ENCODE measurements at regions not wholly inside any gene's neighbourhood (a gene's known extent, or its start where the extent isn't known, plus 50 kb on each side); places are given as distances from the start of the nearest gene placed in this dataset.

- no peak for TF ChIP-seq CTCF (IDR thresholded peaks at IDR 0.05; ENCODE audit: unreplicated experiment)
- CTCF ChIA-PET: interaction anchor here (0.6 kb wide), 1 partner anchor 809 kb away, joined by 3 read pairs; no protein-coding TSS in a partner anchor
- peaks cover 46% of the 10 kb centered on the region for H3K9me3 Mint-ChIP-seq (ENCODE audit: unreplicated experiment)
- no TSS peak for BruUV-seq (replicated peaks)
- H3K36me3 Mint-ChIP-seq (ENCODE audit: insufficient read depth, unreplicated experiment): no peaks in the 10 kb centered on the region
- POLR2A ChIA-PET: interaction anchor here (0.5 kb wide), 1 partner anchor 415 kb away, joined by 3 read pairs; no protein-coding TSS in a partner anchor
- H3K27me3 Mint-ChIP-seq (ENCODE audit: insufficient read depth, unreplicated experiment): no peaks in the 10 kb centered on the region
- H3K27ac Mint-ChIP-seq (ENCODE audit: low read depth, unreplicated experiment): no peak overlapping the region
- H3K4me1 Mint-ChIP-seq (ENCODE audit: insufficient read depth, unreplicated experiment): no peaks in the 10 kb centered on the region
- intact Hi-C loops (cut with micrococcal nuclease): no loop called here
- DNase-seq (ENCODE audit: unreplicated experiment): no peak
- H3K4me3 Mint-ChIP-seq (ENCODE audit: unreplicated experiment): no peak overlapping the region
Measured at GRCh38 chr19:28208745-28209144, 1004.2 kb downstream of the UQCRFS1 start.

- ChIA-PET POLR2A (no interaction called here), CTCF (interaction anchor here (0.7 kb wide), 1 partner anchor 550 kb away, joined by 3 read pairs; no protein-coding TSS in a partner anchor)
- intact Hi-C loops (cut with micrococcal nuclease): no loop called here
- BruUV-seq (replicated peaks): no TSS peak
- DNase-seq (ENCODE audit: unreplicated experiment): no peak
- Mint-ChIP-seq H3K27me3 (ENCODE audit: insufficient read depth, unreplicated experiment) (no peaks in the 10 kb centered on the region), H3K4me1 (ENCODE audit: insufficient read depth, unreplicated experiment) (no peaks in the 10 kb centered on the region), H3K27ac (ENCODE audit: low read depth, unreplicated experiment) (no peak overlapping the region), H3K36me3 (ENCODE audit: insufficient read depth, unreplicated experiment) (no peaks in the 10 kb centered on the region), H3K9me3 (ENCODE audit: unreplicated experiment) (peaks cover 36% of the 10 kb centered on the region), H3K4me3 (ENCODE audit: unreplicated experiment) (no peak overlapping the region)
- no peak for TF ChIP-seq CTCF (IDR thresholded peaks at IDR 0.05; ENCODE audit: unreplicated experiment)
Measured at GRCh38 chr19:28207244-28207643, 1005.7 kb downstream of the UQCRFS1 start.

GRCh38 chr19:28201462-28201943 lies 1011.4 kb downstream of the UQCRFS1 start:
- BruUV-seq (replicated peaks): no TSS peak
- Mint-ChIP-seq H3K27me3 (ENCODE audit: insufficient read depth, unreplicated experiment) (no peaks in the 10 kb centered on the region), H3K4me3 (ENCODE audit: unreplicated experiment) (no peak overlapping the region), H3K27ac (ENCODE audit: low read depth, unreplicated experiment) (no peak overlapping the region), H3K36me3 (ENCODE audit: insufficient read depth, unreplicated experiment) (no peaks in the 10 kb centered on the region), H3K9me3 (ENCODE audit: unreplicated experiment) (peaks cover 22% of the 10 kb centered on the region), H3K4me1 (ENCODE audit: insufficient read depth, unreplicated experiment) (no peaks in the 10 kb centered on the region)
- TF ChIP-seq CTCF (IDR thresholded peaks at IDR 0.05; ENCODE audit: unreplicated experiment): no peak
- DNase-seq (ENCODE audit: unreplicated experiment): no peak
- ChIA-PET CTCF (no interaction called here), POLR2A (no interaction called here)
- intact Hi-C loops (cut with micrococcal nuclease): no loop called here

DNA sequence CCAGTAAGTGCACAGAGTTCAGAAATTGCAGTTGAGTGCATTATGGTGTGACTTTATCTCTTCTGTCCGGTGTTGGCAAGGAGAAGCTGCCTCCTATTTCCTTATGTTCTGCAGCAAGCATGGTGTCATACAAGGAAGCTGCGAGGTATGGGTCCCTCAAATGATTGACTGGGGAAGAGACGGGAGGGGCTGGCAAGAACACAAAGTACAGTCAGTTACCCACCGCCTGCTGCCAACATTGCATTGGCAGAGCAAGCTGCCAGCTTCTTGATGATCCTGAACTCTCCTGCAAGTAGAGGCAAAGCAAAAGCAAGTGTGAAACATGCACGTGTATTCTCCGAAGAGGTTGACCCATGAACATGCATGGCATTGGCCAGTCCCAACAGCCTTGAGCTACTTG lies 1013.6 kb downstream of the UQCRFS1 start:
- H3K27ac Mint-ChIP-seq (ENCODE audit: low read depth, unreplicated experiment): no peak overlapping the region
- intact Hi-C loops (cut with micrococcal nuclease): no loop called here
- no peak for TF ChIP-seq CTCF (IDR thresholded peaks at IDR 0.05; ENCODE audit: unreplicated experiment)

More for the DNA sequence above, 1013.6 kb downstream of the UQCRFS1 start:
- DNase-seq (ENCODE audit: unreplicated experiment): no peak
- ChIA-PET POLR2A (no interaction called here), CTCF (no interaction called here)
- BruUV-seq (replicated peaks): no TSS peak
- Mint-ChIP-seq H3K4me1 (ENCODE audit: insufficient read depth, unreplicated experiment) (no peaks in the 10 kb centered on the region), H3K27me3 (ENCODE audit: insufficient read depth, unreplicated experiment) (no peaks in the 10 kb centered on the region), H3K36me3 (ENCODE audit: insufficient read depth, unreplicated experiment) (no peaks in the 10 kb centered on the region), H3K9me3 (ENCODE audit: unreplicated experiment) (peaks cover 35% of the 10 kb centered on the region), H3K4me3 (ENCODE audit: unreplicated experiment) (no peak overlapping the region)
